ENCODE measurements at regions not wholly inside any gene's neighbourhood (a gene's known extent, or its start where the extent isn't known, plus 50 kb on each side); places are given as distances from the start of the nearest gene placed in this dataset.

GRCh38 chr17:14590459-14591250 is 289.8 kb downstream of the HS3ST3B1 start:
- no peaks in the 10 kb centered on the region for H3K36me3 Mint-ChIP-seq (ENCODE audit: low read depth)
- peaks cover 7% of the 10 kb centered on the region for H3K4me1 Mint-ChIP-seq
- no peaks in the 10 kb centered on the region for H3K9me3 Mint-ChIP-seq
- TF ChIP-seq CTCF (IDR thresholded peaks at IDR 0.05) = no peak
- no peaks in the 10 kb centered on the region for H3K27me3 Mint-ChIP-seq (ENCODE audit: low read depth, poor library complexity)
- H3K27ac Mint-ChIP-seq = no peak overlapping the region
- no peak overlapping the region for H3K4me3 Mint-ChIP-seq
- DNase-seq = no peak

GRCh38 chr17:14585099-14585498 is 284.2 kb downstream of the HS3ST3B1 start:
- H3K27me3 Mint-ChIP-seq (ENCODE audit: low read depth, poor library complexity) = peaks cover 5% of the 10 kb centered on the region
- H3K9me3 Mint-ChIP-seq = no peaks in the 10 kb centered on the region
- H3K4me1 Mint-ChIP-seq = no peaks in the 10 kb centered on the region
- H3K4me3 Mint-ChIP-seq = no peak overlapping the region
- DNase-seq = no peak
- TF ChIP-seq CTCF (IDR thresholded peaks at IDR 0.05) = no peak
- H3K27ac Mint-ChIP-seq = no peak overlapping the region
- no peaks in the 10 kb centered on the region for H3K36me3 Mint-ChIP-seq (ENCODE audit: low read depth)

GRCh38 chr17:14582996-14583395 is 282.1 kb downstream of the HS3ST3B1 start:
- H3K4me1 Mint-ChIP-seq = no peaks in the 10 kb centered on the region
- TF ChIP-seq CTCF (IDR thresholded peaks at IDR 0.05) = no peak
- no peak overlapping the region for H3K27ac Mint-ChIP-seq
- no peak for DNase-seq
- H3K36me3 Mint-ChIP-seq (ENCODE audit: low read depth) = no peaks in the 10 kb centered on the region
- H3K27me3 Mint-ChIP-seq (ENCODE audit: low read depth, poor library complexity) = peaks cover 5% of the 10 kb centered on the region
- H3K9me3 Mint-ChIP-seq = no peaks in the 10 kb centered on the region
- no peak overlapping the region for H3K4me3 Mint-ChIP-seq

GRCh38 chr17:14581186-14581830 is 280.4 kb downstream of the HS3ST3B1 start:
- Mint-ChIP-seq H3K4me3 (no peak overlapping the region), H3K27me3 (ENCODE audit: low read depth, poor library complexity) (peaks cover 5% of the 10 kb centered on the region), H3K36me3 (ENCODE audit: low read depth) (no peaks in the 10 kb centered on the region), H3K9me3 (no peaks in the 10 kb centered on the region), H3K27ac (no peak overlapping the region), H3K4me1 (no peaks in the 10 kb centered on the region)
- no peak for TF ChIP-seq CTCF (IDR thresholded peaks at IDR 0.05)
- no peak for DNase-seq

GRCh38 chr17:14580499-14580898 is 279.6 kb downstream of the HS3ST3B1 start:
- TF ChIP-seq CTCF (IDR thresholded peaks at IDR 0.05) = no peak
- Mint-ChIP-seq H3K4me3 (no peak overlapping the region), H3K9me3 (no peaks in the 10 kb centered on the region), H3K4me1 (peaks cover 8% of the 10 kb centered on the region), H3K27me3 (ENCODE audit: low read depth, poor library complexity) (peaks cover 5% of the 10 kb centered on the region), H3K36me3 (ENCODE audit: low read depth) (no peaks in the 10 kb centered on the region), H3K27ac (no peak overlapping the region)
- no peak for DNase-seq

Data from nephron progenitor cell (in vitro differentiated cells).